GM12865 (cell line): ENCODE measurements at regions not wholly inside any gene's neighbourhood (a gene's known extent, or its start where the extent isn't known, plus 50 kb on each side); places are given as distances from the start of the nearest gene placed in this dataset.
"Not testable (repeated sequence)": the region's sequence is repeated elsewhere in the genome, so short reads cannot be mapped to it uniquely, and the experiment has no call there.

ENCODE experiments used
- DNase-seq: peaks from one replicate; pipeline ENCODE4 v3.0.0; 2010; ENCODE audit warnings: low read depth
- H3K4me3 ChIP-seq: 2 replicates; pipeline ENCODE4 v1.5.1; 2011; ENCODE audit warnings: mild to moderate bottlenecking, low read depth, low read length, control low read depth
- TF ChIP-seq, protein P1 (sequence below): IDR thresholded peaks from 2 replicates; pipeline ENCODE4 v1.5.1; 2011; ENCODE audit warnings: low read length, control low read depth, low read depth, inconsistent platforms; ENCODE audit not compliant: insufficient read depth; ENCODE audit errors: missing control alignments

DNA sequence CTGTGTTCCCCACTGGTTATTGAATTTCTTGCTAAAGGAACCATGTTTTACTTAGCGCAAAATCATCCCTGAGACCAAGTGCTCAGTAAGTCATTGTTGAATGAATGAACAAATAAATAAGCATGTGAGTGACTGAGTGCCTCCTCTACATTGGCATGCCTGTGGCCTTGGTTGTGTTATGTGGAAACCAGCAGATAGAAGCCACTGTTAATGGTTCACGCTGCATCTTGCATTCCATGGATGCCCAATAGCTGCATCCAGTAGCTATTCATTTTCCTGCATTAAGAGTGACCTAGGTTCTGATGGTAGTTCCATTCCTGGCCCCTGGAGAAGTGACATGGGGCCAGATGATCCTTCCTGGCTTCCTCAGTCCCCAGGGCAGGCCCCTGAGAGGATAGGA is 113.3 kb upstream of the BMPER start:
- H3K4me3 ChIP-seq, result no peak overlapping the region
- no peak for DNase-seq
- TF ChIP-seq, protein P1, sequence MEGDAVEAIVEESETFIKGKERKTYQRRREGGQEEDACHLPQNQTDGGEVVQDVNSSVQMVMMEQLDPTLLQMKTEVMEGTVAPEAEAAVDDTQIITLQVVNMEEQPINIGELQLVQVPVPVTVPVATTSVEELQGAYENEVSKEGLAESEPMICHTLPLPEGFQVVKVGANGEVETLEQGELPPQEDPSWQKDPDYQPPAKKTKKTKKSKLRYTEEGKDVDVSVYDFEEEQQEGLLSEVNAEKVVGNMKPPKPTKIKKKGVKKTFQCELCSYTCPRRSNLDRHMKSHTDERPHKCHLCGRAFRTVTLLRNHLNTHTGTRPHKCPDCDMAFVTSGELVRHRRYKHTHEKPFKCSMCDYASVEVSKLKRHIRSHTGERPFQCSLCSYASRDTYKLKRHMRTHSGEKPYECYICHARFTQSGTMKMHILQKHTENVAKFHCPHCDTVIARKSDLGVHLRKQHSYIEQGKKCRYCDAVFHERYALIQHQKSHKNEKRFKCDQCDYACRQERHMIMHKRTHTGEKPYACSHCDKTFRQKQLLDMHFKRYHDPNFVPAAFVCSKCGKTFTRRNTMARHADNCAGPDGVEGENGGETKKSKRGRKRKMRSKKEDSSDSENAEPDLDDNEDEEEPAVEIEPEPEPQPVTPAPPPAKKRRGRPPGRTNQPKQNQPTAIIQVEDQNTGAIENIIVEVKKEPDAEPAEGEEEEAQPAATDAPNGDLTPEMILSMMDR, result no peak

DNA sequence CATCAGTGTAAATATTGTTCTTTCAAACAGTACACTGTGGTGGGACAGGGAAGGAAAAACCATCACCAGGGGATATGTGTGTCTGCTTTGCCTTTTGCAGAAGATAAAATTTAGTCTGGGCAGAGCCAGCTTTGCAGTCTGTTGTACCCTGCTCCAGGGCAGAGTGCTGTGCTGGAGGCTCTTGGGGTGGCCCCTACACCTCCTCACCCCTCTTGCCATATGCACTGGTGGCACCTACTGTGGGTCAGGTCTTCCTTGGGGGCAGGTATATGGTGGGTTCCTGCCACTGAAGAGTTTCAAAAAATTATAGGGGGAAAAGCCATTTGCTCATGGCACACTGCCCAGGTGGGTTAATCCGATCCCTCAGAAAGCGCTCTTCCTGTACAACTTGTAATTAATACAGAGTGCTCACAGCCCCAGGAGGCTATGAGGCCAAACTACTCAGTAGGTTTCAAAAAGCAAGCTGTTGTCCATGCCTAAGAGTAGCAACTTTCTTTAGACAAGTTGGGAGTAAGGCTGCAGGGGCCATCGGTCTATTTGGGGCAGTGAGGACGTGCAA is 112.7 kb upstream of the BMPER start:
- TF ChIP-seq, protein P1, result no peak
- no peak for DNase-seq

GRCh38 chr7:33793616-33794015 is 111.7 kb upstream of the BMPER start:
- TF ChIP-seq, protein P1, result no peak
- no peak for DNase-seq
- no peak overlapping the region for H3K4me3 ChIP-seq

More for the DNA sequence above, 112.7 kb upstream of the BMPER start:
- no peak overlapping the region for H3K4me3 ChIP-seq

- TF ChIP-seq, protein P1, result no peak
- no peak overlapping the region for H3K4me3 ChIP-seq
- DNase-seq, result no peak
Observed at GRCh38 chr7:33794419-33794818, 110.9 kb upstream of the BMPER start.

GRCh38 chr7:33794959-33795358 is 110.4 kb upstream of the BMPER start:
- no peak for DNase-seq
- no peak overlapping the region for H3K4me3 ChIP-seq
- TF ChIP-seq, protein P1, result no peak

- no peak for DNase-seq
- H3K4me3 ChIP-seq, result no peak overlapping the region
- TF ChIP-seq, protein P1, result no peak
Observed at GRCh38 chr7:33796538-33796937, 108.8 kb upstream of the BMPER start.

DNA sequence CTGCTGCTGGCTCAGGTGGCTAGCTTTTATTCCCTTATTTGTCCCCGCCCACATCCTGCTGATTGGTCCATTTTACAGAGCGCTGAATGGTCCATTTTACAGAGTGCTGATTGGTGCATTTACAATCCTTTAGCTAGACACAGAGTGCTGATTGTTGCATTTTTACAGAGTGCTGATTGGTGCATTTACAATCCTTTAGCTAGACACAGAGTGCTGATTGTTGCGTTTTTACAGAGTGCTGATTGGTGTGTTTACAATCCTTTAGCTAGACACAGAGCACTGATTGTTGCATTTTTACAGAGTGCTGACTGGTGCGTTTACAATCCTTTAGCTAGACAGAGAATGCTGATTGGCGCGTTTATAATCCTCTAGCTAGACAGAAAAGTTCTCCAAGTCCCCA is 107.8 kb upstream of the BMPER start:
- DNase-seq, H3K4me3 ChIP-seq: not testable (repeated sequence)
